ENCODE measurements at regions not wholly inside any gene's neighbourhood (a gene's known extent, or its start where the extent isn't known, plus 50 kb on each side); places are given as distances from the start of the nearest gene placed in this dataset.
"Not testable (repeated sequence)": the region's sequence is repeated elsewhere in the genome, so short reads cannot be mapped to it uniquely, and the experiment has no call there.

GRCh38 chr19:30287259-30287658 lies 84.9 kb upstream of the ZNF536 start:
- DNase-seq = no peak
- Histone ChIP-seq H3K4me3 (no peak overlapping the region), H3K4me1 (ENCODE audit: insufficient read depth) (no peaks in the 10 kb centered on the region), H3K27me3 (no peaks in the 10 kb centered on the region), H3K9me3 (no peaks in the 10 kb centered on the region), H3K27ac (no peak overlapping the region), H3K36me3 (no peaks in the 10 kb centered on the region)
- TF ChIP-seq POLR2A (IDR thresholded peaks at IDR 0.05) (no peak), CTCF (IDR thresholded peaks at IDR 0.05) (no peak), EP300 (IDR thresholded peaks at IDR 0.05) (no peak)
- intact Hi-C loops (cut with DNase I) = loop anchor here in 1 of 4 donors (2.0 kb wide), 1 partner anchor 26 kb away; no protein-coding TSS in a partner anchor
- WGBS, 3 donors = 80 to 95% (median 89%) methylated on average over 2 of the region's 2 CpGs

GRCh38 chr19:30287973-30288372 lies 84.2 kb upstream of the ZNF536 start:
- Histone ChIP-seq H3K4me3 (no peak overlapping the region), H3K36me3 (no peaks in the 10 kb centered on the region), H3K4me1 (ENCODE audit: insufficient read depth) (no peaks in the 10 kb centered on the region), H3K27ac (no peak overlapping the region), H3K27me3 (no peaks in the 10 kb centered on the region), H3K9me3 (no peaks in the 10 kb centered on the region)
- intact Hi-C loops (cut with DNase I) = loop anchor here in 1 of 4 donors (2.0 kb wide), 1 partner anchor 27 kb away; no protein-coding TSS in a partner anchor
- TF ChIP-seq EP300 (IDR thresholded peaks at IDR 0.05) = no peak
- TF ChIP-seq CTCF (IDR thresholded peaks at IDR 0.05) = no peak
- WGBS, 3 donors = 70 to 79% (median 77%) methylated on average over 5 of the region's 5 CpGs
- DNase-seq = no peak

GRCh38 chr19:30288911-30289310 lies 83.3 kb upstream of the ZNF536 start:
- Histone ChIP-seq H3K36me3 (no peaks in the 10 kb centered on the region), H3K4me1 (ENCODE audit: insufficient read depth) (no peaks in the 10 kb centered on the region), H3K27me3 (no peaks in the 10 kb centered on the region), H3K9me3 (no peaks in the 10 kb centered on the region), H3K27ac (no peak overlapping the region), H3K4me3 (no peak overlapping the region)
- TF ChIP-seq CTCF (IDR thresholded peaks at IDR 0.05) (no peak), POLR2A (IDR thresholded peaks at IDR 0.05) (no peak), EP300 (IDR thresholded peaks at IDR 0.05) (no peak)
- intact Hi-C loops (cut with DNase I) = no loop called here
- WGBS, 3 donors = 59 to 78% (median 66%) methylated on average over 3 of the region's 3 CpGs
- no peak for DNase-seq

GRCh38 chr19:30289336-30289735 lies 82.8 kb upstream of the ZNF536 start:
- Histone ChIP-seq H3K27me3 (no peaks in the 10 kb centered on the region), H3K4me3 (no peak overlapping the region), H3K27ac (no peak overlapping the region), H3K4me1 (ENCODE audit: insufficient read depth) (no peaks in the 10 kb centered on the region), H3K36me3 (no peaks in the 10 kb centered on the region), H3K9me3 (no peaks in the 10 kb centered on the region)
- 75 to 88% (median 75%) methylated on average over 9 of the region's 9 CpGs for WGBS, 3 donors
- no peak for DNase-seq
- no peak for TF ChIP-seq CTCF (IDR thresholded peaks at IDR 0.05)
- no peak for TF ChIP-seq POLR2A (IDR thresholded peaks at IDR 0.05)
- TF ChIP-seq EP300 (IDR thresholded peaks at IDR 0.05) = no peak
- intact Hi-C loops (cut with DNase I) = no loop called here

- intact Hi-C loops (cut with DNase I); H3K4me1 ChIP-seq (ENCODE audit: insufficient read depth); DNase-seq; H3K36me3 ChIP-seq; H3K4me3 ChIP-seq; H3K27ac ChIP-seq; H3K9me3 ChIP-seq; H3K27me3 ChIP-seq: not testable (repeated sequence)
Observed at GRCh38 chr19:30290805-30291204, 81.4 kb upstream of the ZNF536 start.
